SK-N-SH (cell line): ENCODE measurements at regions not wholly inside any gene's neighbourhood (a gene's known extent, or its start where the extent isn't known, plus 50 kb on each side); places are given as distances from the start of the nearest gene placed in this dataset.

Experiments
- CHD2 ChIP-seq: fragments of 150-350 bp; IDR thresholded peaks from 2 replicates; pipeline ENCODE4 v1.6.1; 2018; ENCODE audit warnings: low read length; ENCODE audit not compliant: partially characterized antibody
- CTCF ChIP-seq: fragments of 200-600 bp; sonication (generic); IDR thresholded peaks from 2 replicates; pipeline ENCODE4 v1.6.1; 2017; ENCODE audit warnings: antibody characterized with exemption, mild to moderate bottlenecking, moderate library complexity
- EP300 ChIP-seq, 2 experiments: IDR thresholded peaks; 2 replicates each; pipeline versions ENCODE4 v1.4.0 to v1.6.1; 2012; ENCODE audit warnings: borderline replicate concordance in 1 of 2, low read depth in 1 of 2, low read length in 1 of 2
- NRF1 ChIP-seq: IDR thresholded peaks from 2 replicates; pipeline ENCODE4 v1.6.1; 2012; ENCODE audit warnings: low read depth, mild to moderate bottlenecking, low read length
- YY1 ChIP-seq: IDR thresholded peaks from 2 replicates; pipeline ENCODE4 v1.4.0; 2012; ENCODE audit warnings: low read depth, mild to moderate bottlenecking
- ZBTB33 ChIP-seq: IDR thresholded peaks from 2 replicates; pipeline ENCODE4 v1.4.0; 2012; ENCODE audit warnings: low read depth, borderline replicate concordance

GRCh38 chr17:21542070-21542469 lies 150.3 kb upstream of the KCNJ18 start:
- TF ChIP-seq CHD2 (no peak), CTCF (no peak), YY1 (no peak), EP300 (IDR thresholded peaks at IDR 0.05; ENCODE audit: borderline replicate concordance in 1 of 2, low read depth in 1 of 2, low read length in 1 of 2) (no peak), NRF1 (no peak), ZBTB33 (no peak)
